ENCODE measurements at regions not wholly inside any gene's neighbourhood (a gene's known extent, or its start where the extent isn't known, plus 50 kb on each side); places are given as distances from the start of the nearest gene placed in this dataset.

- Histone ChIP-seq H3K27ac (no peak overlapping the region), H3K4me1 (ENCODE audit: low read depth) (no peaks in the 10 kb centered on the region), H3K9me3 (ENCODE audit: low read depth) (no peaks in the 10 kb centered on the region), H3K27me3 (no peaks in the 10 kb centered on the region), H3K36me3 (no peaks in the 10 kb centered on the region), H3K4me3 (no peak overlapping the region)
- no peak for DNase-seq (ENCODE audit: low read depth in 1 of 2, low spot score in 1 of 2)
- TF ChIP-seq CTCF (IDR thresholded peaks at IDR 0.05; ENCODE audit: low read depth, low read length) = no peak
Measured at GRCh38 chr1:60162936-60163335, 89.4 kb upstream of the C1orf87 start.

DNA sequence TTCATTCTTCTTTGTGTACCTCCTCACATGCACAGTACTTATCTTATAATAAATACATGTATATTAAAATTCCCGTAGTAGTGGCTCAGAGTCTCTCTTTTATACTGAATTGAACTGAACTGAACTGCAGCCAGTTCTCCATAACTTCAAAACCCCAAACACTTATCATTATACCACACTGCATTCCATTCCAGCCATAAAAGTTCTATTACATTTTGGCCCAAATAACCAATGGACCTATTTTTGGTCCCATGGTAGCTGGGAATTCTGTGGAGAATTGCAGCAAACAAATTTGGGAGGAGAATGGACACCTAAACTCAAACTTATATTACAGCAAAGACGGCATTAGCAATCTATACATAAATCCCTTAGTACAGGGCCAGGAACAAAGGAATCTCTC is 86.6 kb upstream of the C1orf87 start:
- Histone ChIP-seq H3K27me3 (no peaks in the 10 kb centered on the region), H3K27ac (no peak overlapping the region), H3K9me3 (ENCODE audit: low read depth) (no peaks in the 10 kb centered on the region), H3K36me3 (no peaks in the 10 kb centered on the region), H3K4me1 (ENCODE audit: low read depth) (no peaks in the 10 kb centered on the region), H3K4me3 (no peak overlapping the region)
- no peak for DNase-seq (ENCODE audit: low read depth in 1 of 2, low spot score in 1 of 2)
- no peak for TF ChIP-seq CTCF (IDR thresholded peaks at IDR 0.05; ENCODE audit: low read depth, low read length)

DNA sequence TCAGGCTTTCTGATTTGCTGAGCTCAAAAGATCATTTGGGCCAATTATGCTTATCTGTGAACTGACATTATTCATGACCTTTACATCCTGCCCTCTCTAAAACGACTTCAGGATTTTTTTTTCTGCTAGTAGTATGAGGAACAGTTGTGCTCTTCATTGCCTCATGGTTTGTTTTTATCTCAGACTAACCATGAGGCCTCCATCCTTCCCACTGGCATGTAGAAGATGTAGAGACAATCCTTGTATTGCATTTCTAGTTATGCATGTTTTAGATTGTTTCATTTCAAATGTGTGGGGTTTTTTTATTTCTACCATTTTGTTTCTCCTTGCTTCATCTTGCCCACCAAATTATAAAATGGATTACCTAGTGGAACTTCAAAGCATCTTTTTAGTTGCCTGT is 82.8 kb upstream of the C1orf87 start:
- no peak for TF ChIP-seq CTCF (IDR thresholded peaks at IDR 0.05; ENCODE audit: low read depth, low read length)
- Histone ChIP-seq H3K27me3 (no peaks in the 10 kb centered on the region), H3K4me1 (ENCODE audit: low read depth) (no peaks in the 10 kb centered on the region), H3K36me3 (no peaks in the 10 kb centered on the region), H3K9me3 (ENCODE audit: low read depth) (no peaks in the 10 kb centered on the region), H3K27ac (no peak overlapping the region), H3K4me3 (no peak overlapping the region)
- no peak for DNase-seq (ENCODE audit: low read depth in 1 of 2, low spot score in 1 of 2)

DNA sequence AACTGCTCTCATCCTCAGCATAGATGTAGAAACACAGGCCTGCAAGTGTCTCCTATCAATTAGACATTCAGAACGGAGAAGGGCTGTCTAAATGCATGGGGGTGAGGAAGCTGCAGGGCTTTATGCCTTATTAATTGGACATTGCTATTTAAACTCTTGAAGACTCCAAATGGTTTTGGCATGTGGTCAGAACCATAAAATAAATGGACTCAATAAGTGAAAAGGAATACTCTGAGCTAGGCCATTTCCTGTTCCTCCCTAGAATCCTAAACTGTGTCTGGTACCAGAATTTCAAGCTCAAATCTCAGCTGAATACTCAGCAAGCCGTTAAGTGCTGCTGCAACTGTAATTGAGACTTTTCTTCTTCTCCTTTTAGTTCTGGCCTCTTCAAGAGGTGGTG is 80.4 kb upstream of the C1orf87 start:
- Histone ChIP-seq H3K27ac (no peak overlapping the region), H3K4me3 (no peak overlapping the region), H3K4me1 (ENCODE audit: low read depth) (no peaks in the 10 kb centered on the region), H3K36me3 (no peaks in the 10 kb centered on the region), H3K9me3 (ENCODE audit: low read depth) (no peaks in the 10 kb centered on the region), H3K27me3 (no peaks in the 10 kb centered on the region)
- no peak for DNase-seq (ENCODE audit: low read depth in 1 of 2, low spot score in 1 of 2)
- TF ChIP-seq CTCF (IDR thresholded peaks at IDR 0.05; ENCODE audit: low read depth, low read length) = no peak

DNA sequence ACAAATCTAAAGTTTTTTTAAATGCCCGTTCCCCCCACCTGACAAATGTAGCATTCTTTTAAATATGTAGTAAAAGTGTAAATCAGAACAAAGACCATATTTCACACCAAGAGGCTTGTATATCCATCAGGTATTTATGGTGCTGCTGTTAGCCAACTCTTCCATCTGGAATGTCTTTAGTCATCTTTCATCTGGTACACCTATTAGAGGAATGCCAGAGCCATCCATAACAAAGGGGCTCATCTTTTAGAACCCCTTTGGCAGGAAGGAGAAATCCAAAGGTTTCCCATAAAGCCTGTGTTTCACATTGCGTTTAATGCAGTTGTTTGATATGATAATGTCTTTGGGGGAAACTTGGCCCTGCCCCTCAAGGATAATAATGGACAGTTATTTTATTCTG is 79.3 kb upstream of the C1orf87 start:
- Histone ChIP-seq H3K4me1 (ENCODE audit: low read depth) (no peaks in the 10 kb centered on the region), H3K27me3 (no peaks in the 10 kb centered on the region), H3K4me3 (no peak overlapping the region), H3K36me3 (no peaks in the 10 kb centered on the region), H3K9me3 (ENCODE audit: low read depth) (no peaks in the 10 kb centered on the region), H3K27ac (no peak overlapping the region)
- DNase-seq (ENCODE audit: low read depth in 1 of 2, low spot score in 1 of 2) = no peak
- no peak for TF ChIP-seq CTCF (IDR thresholded peaks at IDR 0.05; ENCODE audit: low read depth, low read length)

- no peak for TF ChIP-seq CTCF (IDR thresholded peaks at IDR 0.05; ENCODE audit: low read depth, low read length)
- Histone ChIP-seq H3K36me3 (no peaks in the 10 kb centered on the region), H3K4me1 (ENCODE audit: low read depth) (no peaks in the 10 kb centered on the region), H3K27me3 (no peaks in the 10 kb centered on the region), H3K9me3 (ENCODE audit: low read depth) (no peaks in the 10 kb centered on the region), H3K27ac (no peak overlapping the region), H3K4me3 (no peak overlapping the region)
- no peak for DNase-seq (ENCODE audit: low read depth in 1 of 2, low spot score in 1 of 2)
Measured at GRCh38 chr1:60151311-60151710, 77.7 kb upstream of the C1orf87 start.
